GM20000 (cell line): ENCODE measurements at regions not wholly inside any gene's neighbourhood (a gene's known extent, or its start where the extent isn't known, plus 50 kb on each side); places are given as distances from the start of the nearest gene placed in this dataset.

Experiments
- DNase-seq: peaks from one replicate; pipeline ENCODE4 v3.0.0; 2012; ENCODE audit warnings: low spot score
- CTCF ChIP-seq: IDR thresholded peaks from 2 replicates; pipeline ENCODE4 v1.5.1; 2012; ENCODE audit warnings: mild to moderate bottlenecking, control low read depth; ENCODE audit errors: extremely low read depth, missing control alignments

- no peak for TF ChIP-seq CTCF
- DNase-seq, result no peak
Measured at GRCh38 chr11:134530636-134531326, 118.7 kb upstream of the B3GAT1 start.

GRCh38 chr11:134529212-134530096 lies 117.4 kb upstream of the B3GAT1 start:
- DNase-seq, result no peak
- no peak for TF ChIP-seq CTCF

GRCh38 chr11:134528453-134528852 lies 116.4 kb upstream of the B3GAT1 start:
- DNase-seq, result no peak
- no peak for TF ChIP-seq CTCF

- TF ChIP-seq CTCF, result no peak
- no peak for DNase-seq
Measured at GRCh38 chr11:134527382-134528243, 115.6 kb upstream of the B3GAT1 start.

GRCh38 chr11:134524896-134525845 lies 113.1 kb upstream of the B3GAT1 start:
- no peak for DNase-seq
- TF ChIP-seq CTCF, result no peak

GRCh38 chr11:134524201-134524600 lies 112.2 kb upstream of the B3GAT1 start:
- DNase-seq, result no peak
- no peak for TF ChIP-seq CTCF
